EH (cell line): ENCODE measurements at regions not wholly inside any gene's neighbourhood (a gene's known extent, or its start where the extent isn't known, plus 50 kb on each side); places are given as distances from the start of the nearest gene placed in this dataset.

Experiments used
- DNase-seq: peaks from one replicate; pipeline ENCODE4 v3.0.0-alpha.2; 2015; ENCODE audit warnings: low read depth

GRCh38 chr1:238279694-238280380 lies 389.1 kb upstream of the ZP4 start:
- no peak for DNase-seq

- no peak for DNase-seq
Measured at GRCh38 chr1:238272145-238272544, 381.4 kb upstream of the ZP4 start.

- DNase-seq: no peak
Measured at GRCh38 chr1:238265866-238266265, 375.1 kb upstream of the ZP4 start.

GRCh38 chr1:238264951-238265350 lies 374.2 kb upstream of the ZP4 start:
- DNase-seq: no peak

GRCh38 chr1:238258510-238258909 lies 367.8 kb upstream of the ZP4 start:
- no peak for DNase-seq

- DNase-seq: peak; percentile 3
Measured at GRCh38 chr1:238257018-238257621, 366.4 kb upstream of the ZP4 start.

GRCh38 chr1:238254935-238255334 lies 364.2 kb upstream of the ZP4 start:
- no peak for DNase-seq

- DNase-seq: peak; percentile 34
Measured at GRCh38 chr1:238252033-238252802, 361.5 kb upstream of the ZP4 start.

- DNase-seq: no peak
Measured at GRCh38 chr1:238248356-238248755, 357.6 kb upstream of the ZP4 start.

GRCh38 chr1:238242181-238242580 lies 351.5 kb upstream of the ZP4 start:
- DNase-seq: no peak

GRCh38 chr1:238241607-238242006 lies 350.9 kb upstream of the ZP4 start:
- no peak for DNase-seq

- no peak for DNase-seq
Measured at GRCh38 chr1:238239343-238239742, 348.6 kb upstream of the ZP4 start.

GRCh38 chr1:238233966-238234365 lies 343.2 kb upstream of the ZP4 start:
- DNase-seq: no peak

GRCh38 chr1:238232084-238232710 lies 341.5 kb upstream of the ZP4 start:
- DNase-seq: no peak

- no peak for DNase-seq
Measured at GRCh38 chr1:238226810-238227209, 336.1 kb upstream of the ZP4 start.

GRCh38 chr1:238223076-238223640 lies 332.4 kb upstream of the ZP4 start:
- DNase-seq: no peak

- DNase-seq: no peak
Measured at GRCh38 chr1:238221738-238222137, 331.0 kb upstream of the ZP4 start.

GRCh38 chr1:238214449-238214848 lies 323.7 kb upstream of the ZP4 start:
- no peak for DNase-seq

- no peak for DNase-seq
Measured at GRCh38 chr1:238205045-238205662, 314.4 kb upstream of the ZP4 start.

GRCh38 chr1:238201992-238202391 lies 311.3 kb upstream of the ZP4 start:
- DNase-seq: no peak

GRCh38 chr1:238199325-238199724 lies 308.6 kb upstream of the ZP4 start:
- DNase-seq: no peak

GRCh38 chr1:238196516-238196915 lies 305.8 kb upstream of the ZP4 start:
- DNase-seq: no peak
